ENCODE measurements at regions not wholly inside any gene's neighbourhood (a gene's known extent, or its start where the extent isn't known, plus 50 kb on each side); places are given as distances from the start of the nearest gene placed in this dataset.
"Not testable (repeated sequence)": the region's sequence is repeated elsewhere in the genome, so short reads cannot be mapped to it uniquely, and the experiment has no call there.

- Mint-ChIP-seq H3K4me1 (ENCODE audit: low read depth) (peaks cover 27% of the 10 kb centered on the region), H3K4me3 (ENCODE audit: low read depth) (no peak overlapping the region), H3K36me3 (ENCODE audit: low read depth) (no peaks in the 10 kb centered on the region), H3K27ac (no peak overlapping the region), H3K9me3 (no peaks in the 10 kb centered on the region), H3K27me3 (ENCODE audit: low read depth) (peaks cover 13% of the 10 kb centered on the region)
- intact Hi-C loops (cut with micrococcal nuclease): no loop called here
- no peak for DNase-seq (ENCODE audit: low spot score)
Measured at GRCh38 chr14:106087837-106088236, 561.5 kb downstream of the TMEM121 start.

GRCh38 chr14:106088860-106089259 lies 562.5 kb downstream of the TMEM121 start:
- H3K27ac Mint-ChIP-seq; H3K36me3 Mint-ChIP-seq (ENCODE audit: low read depth); intact Hi-C loops (cut with micrococcal nuclease); DNase-seq (ENCODE audit: low spot score); H3K4me3 Mint-ChIP-seq (ENCODE audit: low read depth); H3K9me3 Mint-ChIP-seq: not testable (repeated sequence)
- peaks cover 15% of the 10 kb centered on the region for H3K27me3 Mint-ChIP-seq (ENCODE audit: low read depth)
- H3K4me1 Mint-ChIP-seq (ENCODE audit: low read depth): peaks cover 25% of the 10 kb centered on the region

DNA sequence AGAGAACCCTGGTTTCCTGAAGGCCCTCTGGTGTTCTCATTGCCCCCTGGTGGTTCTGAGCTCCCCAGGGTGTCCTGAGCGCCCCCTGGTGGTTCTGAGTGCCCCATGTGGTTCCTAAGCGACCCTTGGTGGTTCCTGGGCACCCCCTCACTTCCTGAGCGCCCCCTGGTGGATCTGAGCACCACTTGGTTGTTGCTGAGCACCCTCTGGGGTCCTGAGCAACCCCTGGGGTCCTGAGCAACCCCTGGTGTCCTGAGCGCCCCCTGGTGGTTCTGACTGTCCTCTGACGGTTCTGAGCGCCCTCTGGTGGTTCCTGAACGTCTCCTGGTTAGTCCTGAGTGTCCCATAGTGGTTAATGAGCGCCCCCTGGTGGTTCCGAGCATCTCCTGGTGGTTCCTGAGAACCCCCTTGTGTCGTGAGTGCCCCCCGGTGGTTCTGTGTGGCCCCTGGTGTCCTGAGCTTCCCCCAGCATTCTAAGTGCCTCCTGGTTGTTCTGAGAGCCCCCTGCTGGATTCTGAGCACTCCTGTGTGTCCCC lies 568.3 kb downstream of the TMEM121 start:
- Mint-ChIP-seq H3K4me1 (ENCODE audit: low read depth) (peaks cover 2% of the 10 kb centered on the region), H3K36me3 (ENCODE audit: low read depth) (no peaks in the 10 kb centered on the region), H3K27me3 (ENCODE audit: low read depth) (peaks cover 27% of the 10 kb centered on the region), H3K9me3 (no peaks in the 10 kb centered on the region), H3K27ac (no peak overlapping the region), H3K4me3 (ENCODE audit: low read depth) (no peak overlapping the region)
- intact Hi-C loops (cut with micrococcal nuclease): no loop called here
- peak; percentile 80 for DNase-seq (ENCODE audit: low spot score)

DNA sequence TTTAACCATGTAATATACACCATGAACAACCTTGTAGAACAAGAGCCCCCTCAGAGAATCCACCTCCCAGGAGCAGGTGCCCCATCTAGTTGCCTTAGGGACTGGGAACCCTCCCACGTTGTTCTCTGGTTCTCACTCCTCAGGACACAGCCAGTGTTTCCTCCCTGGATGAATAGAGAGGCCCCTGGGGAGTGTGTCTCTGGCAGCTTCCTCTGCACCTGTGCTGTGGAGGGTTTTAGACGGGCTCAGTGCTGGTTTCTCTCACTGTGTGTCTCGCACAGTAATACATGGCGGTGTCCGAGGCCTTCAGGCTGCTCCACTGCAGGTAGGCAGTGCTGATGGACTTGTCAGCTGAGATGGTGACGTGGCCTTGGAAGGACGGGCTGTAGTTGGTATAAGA lies 581.3 kb downstream of the TMEM121 start:
- DNase-seq (ENCODE audit: low spot score): no peak

DNA sequence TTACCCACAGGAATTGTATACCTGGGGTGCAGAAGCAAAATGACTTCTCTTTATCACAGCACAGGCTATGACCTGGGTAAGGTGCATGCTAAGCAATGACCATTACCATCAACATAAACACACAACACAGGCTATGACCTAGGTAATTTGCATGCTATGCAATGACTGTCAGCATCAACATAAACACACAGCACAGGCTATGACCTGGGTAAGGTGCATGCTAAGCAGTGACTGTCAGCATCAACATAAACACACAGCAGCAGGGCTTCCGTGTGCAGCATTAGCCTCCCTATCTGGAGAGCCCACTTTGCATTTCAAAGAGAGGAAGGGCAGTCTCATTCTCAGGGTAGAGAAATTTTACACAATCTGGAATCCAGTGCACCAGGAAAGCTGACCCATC lies 583.0 kb downstream of the TMEM121 start:
- DNase-seq (ENCODE audit: low spot score): no peak
- intact Hi-C loops (cut with micrococcal nuclease): no loop called here
- Mint-ChIP-seq H3K9me3 (no peaks in the 10 kb centered on the region), H3K27me3 (ENCODE audit: low read depth) (peaks cover 27% of the 10 kb centered on the region), H3K36me3 (ENCODE audit: low read depth) (no peaks in the 10 kb centered on the region), H3K4me3 (ENCODE audit: low read depth) (no peak overlapping the region), H3K27ac (no peak overlapping the region), H3K4me1 (ENCODE audit: low read depth) (no peaks in the 10 kb centered on the region)

More for the DNA sequence above, 581.3 kb downstream of the TMEM121 start:
- H3K36me3 Mint-ChIP-seq (ENCODE audit: low read depth): no peaks in the 10 kb centered on the region
- intact Hi-C loops (cut with micrococcal nuclease): no loop called here
- H3K9me3 Mint-ChIP-seq: no peaks in the 10 kb centered on the region
- peaks cover 38% of the 10 kb centered on the region for H3K27me3 Mint-ChIP-seq (ENCODE audit: low read depth)
- H3K4me3 Mint-ChIP-seq (ENCODE audit: low read depth): no peak overlapping the region
- H3K4me1 Mint-ChIP-seq (ENCODE audit: low read depth): no peaks in the 10 kb centered on the region
- no peak overlapping the region for H3K27ac Mint-ChIP-seq

- H3K27ac Mint-ChIP-seq: no peak overlapping the region
- no peaks in the 10 kb centered on the region for H3K9me3 Mint-ChIP-seq
- no peak overlapping the region for H3K4me3 Mint-ChIP-seq (ENCODE audit: low read depth)
- intact Hi-C loops (cut with micrococcal nuclease): no loop called here
- peaks cover 10% of the 10 kb centered on the region for H3K4me1 Mint-ChIP-seq (ENCODE audit: low read depth)
- H3K36me3 Mint-ChIP-seq (ENCODE audit: low read depth): no peaks in the 10 kb centered on the region
- H3K27me3 Mint-ChIP-seq (ENCODE audit: low read depth): peaks cover 30% of the 10 kb centered on the region
- DNase-seq (ENCODE audit: low spot score): no peak
Measured at GRCh38 chr14:106115401-106115800, 589.0 kb downstream of the TMEM121 start.

DNA sequence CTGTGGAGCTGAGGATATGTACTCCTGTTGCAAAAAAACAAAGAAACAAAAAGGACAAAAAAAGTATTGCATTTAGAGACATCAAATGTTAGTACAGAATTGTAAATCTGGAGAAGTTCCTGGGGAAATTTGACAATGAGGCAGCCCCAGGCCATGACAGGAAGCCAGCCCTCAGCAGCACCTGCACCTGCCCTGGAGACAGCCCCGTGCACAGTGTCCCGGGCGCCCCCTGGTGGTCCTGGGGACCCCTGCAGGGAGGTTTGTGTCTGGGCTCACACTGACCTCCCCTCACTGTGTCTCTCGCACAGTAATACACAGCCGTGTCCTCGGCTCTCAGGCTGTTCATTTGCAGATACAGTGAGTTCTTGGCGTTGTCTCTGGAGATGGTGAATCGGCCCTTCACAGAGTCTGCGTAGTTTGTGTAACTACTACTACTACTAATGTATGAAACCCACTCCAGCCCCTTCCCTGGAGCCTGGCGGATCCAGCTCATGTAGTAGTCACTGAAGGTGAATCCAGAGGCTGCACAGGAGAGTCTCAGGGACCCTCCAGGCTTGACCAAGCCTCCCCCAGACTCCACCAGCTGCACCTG lies 590.1 kb downstream of the TMEM121 start:
- DNase-seq (ENCODE audit: low spot score); H3K27ac Mint-ChIP-seq; intact Hi-C loops (cut with micrococcal nuclease); H3K36me3 Mint-ChIP-seq (ENCODE audit: low read depth); H3K4me3 Mint-ChIP-seq (ENCODE audit: low read depth); H3K9me3 Mint-ChIP-seq; H3K4me1 Mint-ChIP-seq (ENCODE audit: low read depth): not testable (repeated sequence)
- peaks cover 35% of the 10 kb centered on the region for H3K27me3 Mint-ChIP-seq (ENCODE audit: low read depth)

DNA sequence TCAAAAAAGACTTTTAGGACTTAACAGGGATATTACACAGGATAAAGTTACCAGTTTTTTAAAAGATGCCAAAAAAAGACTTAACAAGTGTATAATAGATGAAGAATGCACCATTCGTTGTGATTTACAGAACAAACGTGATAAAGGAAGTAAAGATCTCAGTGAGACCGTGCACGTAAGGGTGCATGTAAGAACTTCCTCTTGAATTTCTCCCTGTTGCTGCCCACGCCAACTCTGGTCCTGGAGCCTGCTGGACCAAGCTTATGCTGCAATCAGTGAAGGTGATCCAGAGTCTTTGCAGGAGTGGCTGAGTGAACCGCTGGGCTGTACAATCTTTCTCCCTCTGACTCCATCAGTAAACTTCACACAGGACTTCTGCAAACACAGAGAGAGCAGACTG lies 593.7 kb downstream of the TMEM121 start:
- Mint-ChIP-seq H3K27me3 (ENCODE audit: low read depth) (peaks cover 57% of the 10 kb centered on the region), H3K4me3 (ENCODE audit: low read depth) (no peak overlapping the region), H3K27ac (no peak overlapping the region), H3K36me3 (ENCODE audit: low read depth) (no peaks in the 10 kb centered on the region), H3K9me3 (no peaks in the 10 kb centered on the region), H3K4me1 (ENCODE audit: low read depth) (peaks cover 10% of the 10 kb centered on the region)
- intact Hi-C loops (cut with micrococcal nuclease): no loop called here
- no peak for DNase-seq (ENCODE audit: low spot score)

GRCh38 chr14:106129274-106129673 lies 602.9 kb downstream of the TMEM121 start:
- H3K27ac Mint-ChIP-seq: no peak overlapping the region
- H3K27me3 Mint-ChIP-seq (ENCODE audit: low read depth): peaks cover 47% of the 10 kb centered on the region
- no peaks in the 10 kb centered on the region for H3K9me3 Mint-ChIP-seq
- H3K4me3 Mint-ChIP-seq (ENCODE audit: low read depth): no peak overlapping the region
- no peak for DNase-seq (ENCODE audit: low spot score)
- intact Hi-C loops (cut with micrococcal nuclease): no loop called here
- no peaks in the 10 kb centered on the region for H3K36me3 Mint-ChIP-seq (ENCODE audit: low read depth)
- H3K4me1 Mint-ChIP-seq (ENCODE audit: low read depth): peaks cover 16% of the 10 kb centered on the region

DNA sequence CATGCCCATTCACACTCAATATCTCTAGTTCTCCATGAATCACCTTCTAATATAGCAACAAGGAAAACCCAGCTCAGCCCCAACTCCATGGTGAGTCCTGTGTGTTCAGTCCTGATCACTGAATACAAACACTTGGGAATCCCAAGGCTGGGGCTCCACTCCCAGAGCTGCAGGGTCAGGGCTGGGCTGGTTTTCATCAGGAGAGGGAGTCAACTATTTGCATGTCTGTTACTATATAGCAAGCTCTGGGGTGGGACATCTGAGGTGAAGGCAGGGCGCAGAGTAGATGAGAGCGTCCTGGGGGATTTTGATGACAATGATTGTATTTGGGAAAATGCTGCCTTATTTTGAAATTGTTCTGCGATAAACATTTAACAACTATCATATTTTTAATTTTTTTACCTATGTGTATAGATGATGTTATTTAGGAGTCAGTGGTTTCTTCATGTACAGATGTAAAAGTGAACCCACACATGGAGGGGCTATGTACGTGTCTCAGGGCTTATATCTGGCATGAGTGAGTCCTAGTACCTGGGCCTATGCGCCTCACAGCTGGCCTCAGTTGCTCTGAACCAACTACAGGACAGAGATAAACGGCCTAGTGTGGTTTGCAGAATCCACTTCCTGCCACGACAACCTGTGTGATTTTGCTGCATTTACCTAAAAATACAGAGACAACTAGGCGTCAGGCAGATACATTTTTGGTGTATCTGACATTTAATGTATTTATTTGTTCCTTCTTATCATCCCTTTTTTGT lies 603.7 kb downstream of the TMEM121 start:
- intact Hi-C loops (cut with micrococcal nuclease); DNase-seq (ENCODE audit: low spot score); H3K27ac Mint-ChIP-seq; H3K4me3 Mint-ChIP-seq (ENCODE audit: low read depth); H3K9me3 Mint-ChIP-seq; H3K36me3 Mint-ChIP-seq (ENCODE audit: low read depth): not testable (repeated sequence)
- peaks cover 47% of the 10 kb centered on the region for H3K27me3 Mint-ChIP-seq (ENCODE audit: low read depth)
- H3K4me1 Mint-ChIP-seq (ENCODE audit: low read depth): peaks cover 19% of the 10 kb centered on the region

DNA sequence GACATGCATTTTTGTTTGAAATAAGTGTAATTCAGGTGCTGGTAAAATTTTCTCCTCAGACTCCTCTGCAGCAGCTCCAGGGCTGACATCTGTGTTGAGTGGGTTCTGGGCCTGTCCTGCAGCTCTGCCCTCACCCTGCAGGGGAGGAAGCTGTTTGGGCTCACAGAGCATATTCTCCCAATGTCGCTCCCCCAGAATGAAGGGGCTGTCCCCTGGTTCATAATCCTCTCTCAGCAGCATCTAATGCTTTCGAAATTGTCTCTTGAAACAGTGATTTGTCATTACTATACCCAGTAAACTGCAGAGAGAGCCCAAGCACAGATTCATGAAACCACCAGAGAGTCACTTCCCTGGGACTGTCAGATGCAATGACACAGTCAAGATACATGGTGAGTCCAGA lies 606.7 kb downstream of the TMEM121 start:
- H3K27ac Mint-ChIP-seq; H3K9me3 Mint-ChIP-seq; H3K4me3 Mint-ChIP-seq (ENCODE audit: low read depth); H3K36me3 Mint-ChIP-seq (ENCODE audit: low read depth); DNase-seq (ENCODE audit: low spot score); intact Hi-C loops (cut with micrococcal nuclease): not testable (repeated sequence)
- Mint-ChIP-seq H3K4me1 (ENCODE audit: low read depth) (peaks cover 19% of the 10 kb centered on the region), H3K27me3 (ENCODE audit: low read depth) (peaks cover 42% of the 10 kb centered on the region)

DNA sequence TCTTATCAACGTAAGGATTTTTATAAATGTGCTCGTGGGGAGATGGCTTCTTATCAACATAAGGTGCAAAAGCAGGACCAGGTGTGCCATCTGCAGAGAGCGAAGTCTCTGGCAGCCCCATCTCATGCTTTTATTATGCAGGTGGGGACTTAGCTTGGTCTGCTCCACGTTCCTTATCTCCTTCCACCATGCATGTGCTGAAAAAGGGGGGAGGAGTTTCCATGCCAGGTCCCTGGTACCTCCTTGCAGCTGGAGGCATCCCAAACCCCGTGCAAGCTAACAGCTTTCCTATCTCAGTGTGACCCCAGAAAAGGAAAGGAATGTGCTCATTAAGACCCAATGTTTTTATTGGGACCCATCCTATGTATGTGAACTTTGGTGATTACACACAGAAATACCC lies 608.5 kb downstream of the TMEM121 start:
- H3K27ac Mint-ChIP-seq: no peak overlapping the region
- H3K27me3 Mint-ChIP-seq (ENCODE audit: low read depth): peaks cover 37% of the 10 kb centered on the region
- no peak for DNase-seq (ENCODE audit: low spot score)
- intact Hi-C loops (cut with micrococcal nuclease): no loop called here
- H3K4me1 Mint-ChIP-seq (ENCODE audit: low read depth): peaks cover 11% of the 10 kb centered on the region
- H3K9me3 Mint-ChIP-seq: no peaks in the 10 kb centered on the region
- no peaks in the 10 kb centered on the region for H3K36me3 Mint-ChIP-seq (ENCODE audit: low read depth)
- no peak overlapping the region for H3K4me3 Mint-ChIP-seq (ENCODE audit: low read depth)

Data from activated T-helper 2 cell treated with anti-CD3 and anti-CD28 coated beads, Interferon-gamma antibody, Interleukin-2, Interleukin-4, amounts not matched to agents 10 μg/mL and 5 μg/mL and 100 μg/mL, durations not matched to agents 14 hours and 24 hours and 36 hours (primary cell).